Activated T-helper 1 cell treated with anti-CD3 and anti-CD28 coated beads, Interleukin-2, amount 50 U/mL, for 16 hours (primary cell): ENCODE measurements at regions not wholly inside any gene's neighbourhood (a gene's known extent, or its start where the extent isn't known, plus 50 kb on each side); places are given as distances from the start of the nearest gene placed in this dataset.

Experiments
- DNase-seq, 2 donors: peaks; one replicate each; pipeline ENCODE4 v3.0.0-alpha.2; 2020; ENCODE audit warnings: low read depth in 1 of 2, low spot score in 1 of 2

GRCh38 chr14:100673085-100673806, 53.4 kb upstream of the DLK1 start:
- no peak for DNase-seq

GRCh38 chr14:100673807-100674154, 52.9 kb upstream of the DLK1 start:
- no peak for DNase-seq

- no peak for DNase-seq
These were observed 52.3 kb upstream of the DLK1 start for GRCh38 chr14:100674428-100674827.

DNA sequence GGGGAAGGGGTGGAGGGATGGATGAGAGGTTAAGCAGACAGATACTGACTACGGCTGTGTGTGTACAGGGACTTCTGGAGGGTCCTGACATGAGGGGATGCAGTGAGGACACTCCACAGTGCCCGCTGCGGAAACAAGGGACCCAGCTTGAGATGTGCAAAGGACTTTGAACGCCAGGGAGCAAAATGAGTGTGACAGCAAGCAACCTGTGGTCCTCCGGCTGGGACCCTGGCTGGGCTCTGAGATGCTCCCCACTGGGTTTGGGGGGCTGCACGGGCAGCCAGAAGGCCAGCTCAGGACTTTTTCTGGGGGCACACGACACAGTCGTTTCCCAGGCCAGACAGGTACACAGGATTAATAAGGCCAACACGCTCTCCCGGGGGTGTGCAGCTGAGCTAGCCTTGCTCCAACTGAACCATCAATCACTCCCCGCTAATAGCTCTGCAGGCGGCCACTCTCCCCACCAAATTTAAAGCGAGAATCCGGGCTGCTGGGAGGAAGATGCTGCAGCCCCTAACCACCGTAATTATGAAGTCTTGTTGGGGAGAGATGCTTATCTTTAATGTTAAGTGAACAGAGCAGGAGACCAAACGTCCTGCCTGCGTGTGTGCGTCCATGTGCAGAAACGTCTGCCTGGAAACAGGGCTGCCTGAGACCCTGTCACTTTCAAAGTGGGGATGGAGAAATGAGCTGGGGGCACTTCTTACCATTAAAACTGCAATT, 51.6 kb upstream of the DLK1 start:
- no peak for DNase-seq

DNA sequence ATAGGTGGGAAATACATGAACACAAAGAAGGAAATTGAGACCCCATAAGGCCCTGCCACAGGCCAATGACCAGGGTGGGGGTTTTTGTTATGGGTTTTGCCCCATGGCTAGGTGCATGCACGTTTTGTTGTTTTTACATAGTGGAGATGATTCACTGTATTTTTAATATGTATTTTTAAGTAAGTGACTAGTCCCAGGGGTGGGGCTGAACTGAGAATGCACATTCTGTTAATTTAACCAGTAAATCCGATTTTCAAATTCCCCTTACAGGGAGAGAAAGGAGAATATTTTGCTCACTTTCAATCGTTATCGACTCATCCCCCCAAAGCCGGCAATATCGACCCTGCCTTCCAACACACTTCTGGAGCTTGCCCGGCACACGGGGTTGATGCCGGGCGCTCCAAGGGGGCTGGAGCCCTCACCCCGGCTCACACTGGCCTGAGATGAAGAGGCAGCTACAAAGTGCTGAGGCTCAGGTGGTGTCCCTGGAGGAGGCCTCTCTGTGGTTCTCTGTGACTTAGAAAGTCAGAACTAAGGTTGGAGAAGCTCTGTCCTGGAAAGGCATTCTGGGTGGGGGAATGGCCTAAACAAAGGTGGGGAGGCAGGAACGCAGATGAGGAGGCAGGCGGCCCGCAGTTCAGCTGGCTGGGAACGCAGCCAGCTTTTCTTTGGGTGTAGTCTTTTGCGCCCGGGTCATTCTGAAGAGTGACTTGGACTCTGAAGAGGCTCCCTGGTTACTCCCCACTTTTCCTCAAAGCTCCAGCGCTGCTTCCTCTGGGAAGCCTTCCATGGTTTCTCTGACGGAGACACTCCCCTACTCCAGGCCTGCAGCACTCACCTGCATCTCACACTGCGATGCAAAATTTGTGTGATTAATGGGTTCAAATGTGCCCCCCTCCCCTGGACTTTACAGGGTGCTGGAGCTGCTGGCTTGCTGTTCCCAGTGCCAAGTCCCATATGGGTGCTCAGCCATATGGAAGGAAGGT, 50.7 kb upstream of the DLK1 start:
- DNase-seq, result no peak
